ENCODE measurements at regions not wholly inside any gene's neighbourhood (a gene's known extent, or its start where the extent isn't known, plus 50 kb on each side); places are given as distances from the start of the nearest gene placed in this dataset.

DNA sequence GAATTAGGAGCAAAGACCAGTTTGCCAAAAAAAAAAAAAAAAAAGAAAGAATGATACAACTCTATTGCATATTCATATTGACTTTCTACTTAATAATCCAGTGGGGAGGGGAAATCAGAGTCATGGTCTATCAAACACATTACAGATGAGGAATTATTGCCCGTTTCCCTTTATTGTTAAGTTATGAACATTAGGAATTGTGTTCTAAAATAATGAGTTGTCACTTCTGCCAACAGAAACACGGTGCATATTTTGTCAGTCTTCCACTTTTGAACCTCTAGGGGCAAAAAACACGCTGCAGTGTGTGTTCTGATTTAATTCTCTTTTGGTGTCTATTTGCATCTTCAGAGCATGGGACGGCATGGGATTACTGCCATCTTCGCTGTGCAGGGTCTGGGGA, 115.7 kb upstream of the RHOBTB1 start (continued):
- TF ChIP-seq ZNF138 (CRISPR knock-in tag; conservative IDR thresholded peaks at IDR 0.05): no peak

DNA sequence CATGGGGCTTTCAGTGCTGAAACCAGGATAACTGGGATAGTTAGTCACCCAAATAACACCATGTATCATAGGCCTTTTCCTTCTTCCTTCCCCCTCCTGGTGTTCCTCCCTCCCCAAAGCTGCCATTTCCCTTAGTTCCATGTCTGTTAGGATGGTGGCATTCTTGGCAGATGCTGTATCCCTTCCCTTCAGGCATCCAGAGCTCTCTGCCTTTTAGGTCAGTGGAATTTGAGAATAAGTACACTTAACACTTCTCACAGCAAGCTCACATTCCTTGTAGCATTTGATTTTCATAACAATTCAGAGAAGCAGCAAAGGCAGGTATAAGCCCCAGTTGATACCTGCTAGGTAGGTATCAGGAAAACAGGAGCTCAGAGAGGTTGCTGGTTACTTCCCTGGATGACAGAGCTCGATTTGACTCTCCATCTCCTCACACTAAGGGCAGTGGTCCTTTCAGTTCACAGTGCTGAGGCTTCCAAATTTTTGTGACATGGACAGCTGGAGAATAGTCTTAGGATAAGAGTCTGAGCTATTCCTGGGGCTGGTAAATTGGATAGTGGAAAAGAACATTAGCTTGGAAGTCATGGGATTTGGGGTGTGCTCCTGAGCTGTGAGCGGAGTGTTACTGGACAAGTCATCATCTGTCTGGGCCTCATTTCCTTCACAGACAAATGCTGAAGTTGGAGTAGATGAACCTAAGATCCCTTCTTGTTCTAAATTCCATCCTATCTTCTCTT, 108.7 kb upstream of the RHOBTB1 start:
- ChIA-PET POLR2A (no interaction called here), CTCF (interaction anchor here (0.5 to 1.3 kb wide), 7 partner anchors 10 to 1217 kb away, joined by 3 to 6 read pairs (median 3); no protein-coding TSS in a partner anchor)
- Mint-ChIP-seq H3K27me3 (ENCODE audit: low read depth) (no peaks in the 10 kb centered on the region), H3K9me3 (peaks cover 9% of the 10 kb centered on the region), H3K4me3 (no peak overlapping the region), H3K27ac (peak overlapping the region; percentile 76), H3K36me3 (no peaks in the 10 kb centered on the region), H3K4me1 (peaks cover 18% of the 10 kb centered on the region)
- DNase-seq (ENCODE audit: low spot score) (no peak), ATAC-seq (peak; percentile 95)
- TF ChIP-seq HMGA2 (CRISPR knock-in tag; IDR thresholded peaks at IDR 0.05) (no peak), ELF4 (CRISPR knock-in tag; IDR thresholded peaks at IDR 0.05; ENCODE audit: low read depth) (no peak), ZNF317 (CRISPR knock-in tag; IDR thresholded peaks at IDR 0.05; ENCODE audit: borderline replicate concordance, low read depth) (no peak), ATF1 (CRISPR knock-in tag; IDR thresholded peaks at IDR 0.05) (no peak), JAZF1 (CRISPR knock-in tag; IDR thresholded peaks at IDR 0.05) (no peak), NFYB (CRISPR knock-in tag; conservative IDR thresholded peaks at IDR 0.05; ENCODE audit: low read depth) (no peak)

DNA sequence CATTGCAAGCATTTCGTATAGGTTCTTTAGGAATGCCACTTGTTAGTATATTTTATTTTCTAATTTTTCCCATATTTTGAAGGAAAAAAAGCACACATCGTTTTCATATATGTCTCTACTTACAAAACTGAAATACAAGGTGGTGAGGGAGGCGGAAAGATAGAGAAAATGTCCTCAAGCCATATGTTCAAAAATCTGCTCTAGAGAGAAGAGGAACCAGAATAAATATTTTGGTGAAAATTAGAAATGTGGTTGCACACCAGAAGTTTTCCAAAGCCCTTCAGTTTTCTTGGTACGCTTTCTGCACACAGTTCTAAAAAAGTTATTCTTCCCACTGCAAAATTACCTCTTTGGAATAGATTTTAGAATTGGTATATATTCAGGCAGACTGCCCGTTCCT, 107.4 kb upstream of the RHOBTB1 start:
- H3K36me3 Mint-ChIP-seq: no peaks in the 10 kb centered on the region
- no peak overlapping the region for H3K4me3 Mint-ChIP-seq
- ChIA-PET POLR2A (no interaction called here), CTCF (no interaction called here)
- H3K9me3 Mint-ChIP-seq: peaks cover 9% of the 10 kb centered on the region
- no peaks in the 10 kb centered on the region for H3K27me3 Mint-ChIP-seq (ENCODE audit: low read depth)
- peaks cover 18% of the 10 kb centered on the region for H3K4me1 Mint-ChIP-seq
- no peak for DNase-seq (ENCODE audit: low spot score)
- ATAC-seq: no peak
- TF ChIP-seq GABPB1 (CRISPR knock-in tag; IDR thresholded peaks at IDR 0.05): no peak
- TF ChIP-seq, protein P1, sequence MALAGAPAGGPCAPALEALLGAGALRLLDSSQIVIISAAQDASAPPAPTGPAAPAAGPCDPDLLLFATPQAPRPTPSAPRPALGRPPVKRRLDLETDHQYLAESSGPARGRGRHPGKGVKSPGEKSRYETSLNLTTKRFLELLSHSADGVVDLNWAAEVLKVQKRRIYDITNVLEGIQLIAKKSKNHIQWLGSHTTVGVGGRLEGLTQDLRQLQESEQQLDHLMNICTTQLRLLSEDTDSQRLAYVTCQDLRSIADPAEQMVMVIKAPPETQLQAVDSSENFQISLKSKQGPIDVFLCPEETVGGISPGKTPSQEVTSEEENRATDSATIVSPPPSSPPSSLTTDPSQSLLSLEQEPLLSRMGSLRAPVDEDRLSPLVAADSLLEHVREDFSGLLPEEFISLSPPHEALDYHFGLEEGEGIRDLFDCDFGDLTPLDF (CRISPR knock-in tag; IDR thresholded peaks at IDR 0.05): no peak
- no peak overlapping the region for H3K27ac Mint-ChIP-seq

DNA sequence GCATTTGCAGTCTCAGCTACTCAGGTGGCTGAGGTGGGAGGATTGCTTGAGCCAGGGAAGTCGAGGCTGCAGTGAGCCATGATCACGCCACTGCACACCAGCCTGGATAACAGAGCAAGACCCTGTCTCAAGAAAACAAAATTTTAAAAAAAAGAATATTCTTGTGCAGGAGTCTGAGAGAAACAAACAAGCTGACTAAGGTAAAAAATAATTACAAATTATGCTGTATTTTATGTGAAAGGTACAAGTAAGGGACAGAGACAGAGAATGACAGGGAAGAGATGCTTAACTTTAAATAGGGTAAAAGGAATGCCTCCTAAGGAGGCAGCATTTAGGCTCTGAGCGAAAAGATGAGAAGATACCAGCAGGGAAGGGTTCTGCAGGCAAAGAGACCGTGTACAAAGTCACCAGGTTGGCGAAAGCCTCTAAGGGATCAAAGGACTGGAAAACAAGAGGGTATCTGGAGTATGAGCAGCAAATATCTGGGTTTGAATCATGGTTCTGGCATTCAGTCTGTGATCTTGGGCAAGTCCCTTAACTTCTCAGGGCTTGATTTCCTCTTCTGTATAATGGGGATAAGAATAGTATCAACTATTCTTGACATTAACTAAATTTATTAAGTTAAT, 106.2 kb upstream of the RHOBTB1 start:
- POLR2A ChIA-PET: no interaction called here
- H3K4me3 Mint-ChIP-seq: no peak overlapping the region
- TF ChIP-seq HMGA2 (CRISPR knock-in tag; IDR thresholded peaks at IDR 0.05) (no peak), RORB (CRISPR knock-in tag; IDR thresholded peaks at IDR 0.05) (no peak), SOX15 (CRISPR knock-in tag; IDR thresholded peaks at IDR 0.05) (no peak), CREB1 (CRISPR knock-in tag; IDR thresholded peaks at IDR 0.05) (no peak), JUN (CRISPR knock-in tag; IDR thresholded peaks at IDR 0.05) (no peak), NFE2L1 (CRISPR knock-in tag; IDR thresholded peaks at IDR 0.05) (no peak), ZNF396 (CRISPR knock-in tag; IDR thresholded peaks at IDR 0.05; ENCODE audit: borderline replicate concordance) (no peak), TEAD4 (CRISPR knock-in tag; IDR thresholded peaks at IDR 0.05) (no peak), FOXK1 (CRISPR knock-in tag; IDR thresholded peaks at IDR 0.05) (no peak), MXD4 (CRISPR knock-in tag; IDR thresholded peaks at IDR 0.05; ENCODE audit: borderline replicate concordance) (no peak), GTF2I (CRISPR knock-in tag; conservative IDR thresholded peaks at IDR 0.05) (no peak)
- TF ChIP-seq, protein P2, sequence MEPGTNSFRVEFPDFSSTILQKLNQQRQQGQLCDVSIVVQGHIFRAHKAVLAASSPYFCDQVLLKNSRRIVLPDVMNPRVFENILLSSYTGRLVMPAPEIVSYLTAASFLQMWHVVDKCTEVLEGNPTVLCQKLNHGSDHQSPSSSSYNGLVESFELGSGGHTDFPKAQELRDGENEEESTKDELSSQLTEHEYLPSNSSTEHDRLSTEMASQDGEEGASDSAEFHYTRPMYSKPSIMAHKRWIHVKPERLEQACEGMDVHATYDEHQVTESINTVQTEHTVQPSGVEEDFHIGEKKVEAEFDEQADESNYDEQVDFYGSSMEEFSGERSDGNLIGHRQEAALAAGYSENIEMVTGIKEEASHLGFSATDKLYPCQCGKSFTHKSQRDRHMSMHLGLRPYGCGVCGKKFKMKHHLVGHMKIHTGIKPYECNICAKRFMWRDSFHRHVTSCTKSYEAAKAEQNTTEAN (CRISPR knock-in tag; IDR thresholded peaks at IDR 0.05): no peak
- TF ChIP-seq, protein P3, sequence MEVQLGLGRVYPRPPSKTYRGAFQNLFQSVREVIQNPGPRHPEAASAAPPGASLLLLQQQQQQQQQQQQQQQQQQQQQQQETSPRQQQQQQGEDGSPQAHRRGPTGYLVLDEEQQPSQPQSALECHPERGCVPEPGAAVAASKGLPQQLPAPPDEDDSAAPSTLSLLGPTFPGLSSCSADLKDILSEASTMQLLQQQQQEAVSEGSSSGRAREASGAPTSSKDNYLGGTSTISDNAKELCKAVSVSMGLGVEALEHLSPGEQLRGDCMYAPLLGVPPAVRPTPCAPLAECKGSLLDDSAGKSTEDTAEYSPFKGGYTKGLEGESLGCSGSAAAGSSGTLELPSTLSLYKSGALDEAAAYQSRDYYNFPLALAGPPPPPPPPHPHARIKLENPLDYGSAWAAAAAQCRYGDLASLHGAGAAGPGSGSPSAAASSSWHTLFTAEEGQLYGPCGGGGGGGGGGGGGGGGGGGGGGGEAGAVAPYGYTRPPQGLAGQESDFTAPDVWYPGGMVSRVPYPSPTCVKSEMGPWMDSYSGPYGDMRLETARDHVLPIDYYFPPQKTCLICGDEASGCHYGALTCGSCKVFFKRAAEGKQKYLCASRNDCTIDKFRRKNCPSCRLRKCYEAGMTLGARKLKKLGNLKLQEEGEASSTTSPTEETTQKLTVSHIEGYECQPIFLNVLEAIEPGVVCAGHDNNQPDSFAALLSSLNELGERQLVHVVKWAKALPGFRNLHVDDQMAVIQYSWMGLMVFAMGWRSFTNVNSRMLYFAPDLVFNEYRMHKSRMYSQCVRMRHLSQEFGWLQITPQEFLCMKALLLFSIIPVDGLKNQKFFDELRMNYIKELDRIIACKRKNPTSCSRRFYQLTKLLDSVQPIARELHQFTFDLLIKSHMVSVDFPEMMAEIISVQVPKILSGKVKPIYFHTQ (CRISPR knock-in tag; IDR thresholded peaks at IDR 0.05): no peak
- TF ChIP-seq, protein P4, sequence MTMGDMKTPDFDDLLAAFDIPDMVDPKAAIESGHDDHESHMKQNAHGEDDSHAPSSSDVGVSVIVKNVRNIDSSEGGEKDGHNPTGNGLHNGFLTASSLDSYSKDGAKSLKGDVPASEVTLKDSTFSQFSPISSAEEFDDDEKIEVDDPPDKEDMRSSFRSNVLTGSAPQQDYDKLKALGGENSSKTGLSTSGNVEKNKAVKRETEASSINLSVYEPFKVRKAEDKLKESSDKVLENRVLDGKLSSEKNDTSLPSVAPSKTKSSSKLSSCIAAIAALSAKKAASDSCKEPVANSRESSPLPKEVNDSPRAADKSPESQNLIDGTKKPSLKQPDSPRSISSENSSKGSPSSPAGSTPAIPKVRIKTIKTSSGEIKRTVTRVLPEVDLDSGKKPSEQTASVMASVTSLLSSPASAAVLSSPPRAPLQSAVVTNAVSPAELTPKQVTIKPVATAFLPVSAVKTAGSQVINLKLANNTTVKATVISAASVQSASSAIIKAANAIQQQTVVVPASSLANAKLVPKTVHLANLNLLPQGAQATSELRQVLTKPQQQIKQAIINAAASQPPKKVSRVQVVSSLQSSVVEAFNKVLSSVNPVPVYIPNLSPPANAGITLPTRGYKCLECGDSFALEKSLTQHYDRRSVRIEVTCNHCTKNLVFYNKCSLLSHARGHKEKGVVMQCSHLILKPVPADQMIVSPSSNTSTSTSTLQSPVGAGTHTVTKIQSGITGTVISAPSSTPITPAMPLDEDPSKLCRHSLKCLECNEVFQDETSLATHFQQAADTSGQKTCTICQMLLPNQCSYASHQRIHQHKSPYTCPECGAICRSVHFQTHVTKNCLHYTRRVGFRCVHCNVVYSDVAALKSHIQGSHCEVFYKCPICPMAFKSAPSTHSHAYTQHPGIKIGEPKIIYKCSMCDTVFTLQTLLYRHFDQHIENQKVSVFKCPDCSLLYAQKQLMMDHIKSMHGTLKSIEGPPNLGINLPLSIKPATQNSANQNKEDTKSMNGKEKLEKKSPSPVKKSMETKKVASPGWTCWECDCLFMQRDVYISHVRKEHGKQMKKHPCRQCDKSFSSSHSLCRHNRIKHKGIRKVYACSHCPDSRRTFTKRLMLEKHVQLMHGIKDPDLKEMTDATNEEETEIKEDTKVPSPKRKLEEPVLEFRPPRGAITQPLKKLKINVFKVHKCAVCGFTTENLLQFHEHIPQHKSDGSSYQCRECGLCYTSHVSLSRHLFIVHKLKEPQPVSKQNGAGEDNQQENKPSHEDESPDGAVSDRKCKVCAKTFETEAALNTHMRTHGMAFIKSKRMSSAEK (CRISPR knock-in tag; IDR thresholded peaks at IDR 0.05; ENCODE audit: borderline replicate concordance): no peak
- H3K27me3 Mint-ChIP-seq (ENCODE audit: low read depth): no peaks in the 10 kb centered on the region
- DNase-seq (ENCODE audit: low spot score) (no peak), ATAC-seq (no peak)
- H3K4me1 Mint-ChIP-seq: peaks cover 18% of the 10 kb centered on the region
- H3K36me3 Mint-ChIP-seq: no peaks in the 10 kb centered on the region
- H3K27ac Mint-ChIP-seq: no peak overlapping the region
- peaks cover 9% of the 10 kb centered on the region for H3K9me3 Mint-ChIP-seq
- CTCF ChIA-PET: no interaction called here
